Liver (tissue), 8 donors: ENCODE measurements at regions not wholly inside any gene's neighbourhood (a gene's known extent, or its start where the extent isn't known, plus 50 kb on each side); places are given as distances from the start of the nearest gene placed in this dataset.

Experiments
- DNase-seq: peaks from one replicate; pipeline ENCODE4 v3.0.0-alpha.2; 2017; ENCODE audit warnings: low spot score
- H3K27ac ChIP-seq, 2 donors: one replicate each; pipeline ENCODE4 v1.7.0; 2013; ENCODE audit warnings: inconsistent platforms in 2 of 2, low read length in 2 of 2, control low read depth in 1 of 2, low read depth in 1 of 2, mild to moderate bottlenecking in 1 of 2
- H3K27me3 ChIP-seq, 4 donors: one replicate each; pipeline versions ENCODE4 v1.6.1 to v1.7.0; 2013; ENCODE audit warnings: low read length in 3 of 4, inconsistent platforms in 1 of 4, mild to moderate bottlenecking in 1 of 4, moderate library complexity in 1 of 4; ENCODE audit not compliant: control insufficient read depth in 4 of 4, insufficient read depth in 4 of 4
- H3K36me3 ChIP-seq, 4 donors: one replicate each; pipeline versions ENCODE4 v1.6.1 to v1.7.0; 2013; ENCODE audit warnings: low read length in 3 of 4, mild to moderate bottlenecking in 3 of 4, low read depth in 1 of 4, moderate library complexity in 1 of 4; ENCODE audit not compliant: control insufficient read depth in 4 of 4, insufficient read depth in 3 of 4
- H3K4me1 ChIP-seq, 4 donors: one replicate each; pipeline versions ENCODE4 v1.6.1 to v1.7.0; 2013; ENCODE audit warnings: low read length in 3 of 4, mild to moderate bottlenecking in 3 of 4, moderate library complexity in 1 of 4; ENCODE audit not compliant: control insufficient read depth in 4 of 4, insufficient read depth in 4 of 4
- H3K4me3 ChIP-seq, 3 donors: one replicate each; pipeline versions ENCODE4 v1.6.1 to v1.7.0; 2013; ENCODE audit warnings: low read length in 3 of 3, control low read depth in 1 of 3, low read depth in 1 of 3, mild to moderate bottlenecking in 1 of 3
- H3K9ac ChIP-seq, 2 donors: one replicate each; pipeline ENCODE4 v1.7.0; 2013; ENCODE audit warnings: low read length in 2 of 2, mild to moderate bottlenecking in 2 of 2, moderate library complexity in 2 of 2, control low read depth in 1 of 2, low read depth in 1 of 2
- H3K9me3 ChIP-seq, 4 donors: one replicate each; pipeline versions ENCODE4 v1.6.1 to v1.7.0; 2013; ENCODE audit warnings: low read length in 3 of 4; ENCODE audit not compliant: control insufficient read depth in 4 of 4
- ATF3 ChIP-seq: IDR thresholded peaks from 2 replicates; pipeline ENCODE4 v1.6.1; 2016; ENCODE audit warnings: antibody characterized with exemption
- CTCF ChIP-seq: fragments of 150-350 bp; IDR thresholded peaks from 2 replicates; pipeline ENCODE4 v1.5.1; 2017; ENCODE audit warnings: improper control_type of control experiment, low read depth, low read length; ENCODE audit not compliant: missing input control
- EGR1 ChIP-seq, 2 donors: IDR thresholded peaks; 2 replicates each; pipeline ENCODE4 v1.6.1; 2016 to 2018; ENCODE audit warnings: antibody characterized with exemption in 2 of 2, low read depth in 2 of 2
- FOXA1 ChIP-seq: IDR thresholded peaks from 2 replicates; pipeline ENCODE4 v1.6.1; 2016; ENCODE audit warnings: antibody characterized with exemption
- FOXA2 ChIP-seq: IDR thresholded peaks from 2 replicates; pipeline ENCODE4 v1.6.1; 2016; ENCODE audit warnings: antibody characterized with exemption
- GABPA ChIP-seq, 2 donors: IDR thresholded peaks in 1 of 2; conservative IDR thresholded peaks in 1 of 2; 2 replicates each; pipeline ENCODE4 v1.6.1; 2016; ENCODE audit warnings: antibody characterized with exemption in 2 of 2, mild to moderate bottlenecking in 1 of 2, moderate library complexity in 1 of 2
- HNF4A ChIP-seq, 2 donors: conservative IDR thresholded peaks; 2 replicates each; pipeline ENCODE4 v1.6.1; 2016; ENCODE audit warnings: antibody characterized with exemption in 2 of 2, mild to moderate bottlenecking in 2 of 2
- HNF4G ChIP-seq: IDR thresholded peaks from 2 replicates; pipeline ENCODE4 v1.6.1; 2016; ENCODE audit warnings: antibody characterized with exemption
- JUND ChIP-seq, 2 donors: IDR thresholded peaks; 2 replicates each; pipeline ENCODE4 v1.6.1; 2016; ENCODE audit warnings: antibody characterized with exemption in 2 of 2
- MAX ChIP-seq: IDR thresholded peaks from 2 replicates; pipeline ENCODE4 v1.6.1; 2016; ENCODE audit warnings: antibody characterized with exemption
- RAD21 ChIP-seq, 2 donors: IDR thresholded peaks; 2 replicates each; pipeline ENCODE4 v1.6.1; 2016; ENCODE audit warnings: antibody characterized with exemption in 2 of 2, mild to moderate bottlenecking in 2 of 2
- REST ChIP-seq: IDR thresholded peaks from 2 replicates; pipeline ENCODE4 v1.6.1; 2016; ENCODE audit warnings: antibody characterized with exemption, mild to moderate bottlenecking
- RXRA ChIP-seq, 2 donors: IDR thresholded peaks; 2 replicates each; pipeline ENCODE4 v1.6.1; 2017 to 2018; ENCODE audit warnings: antibody characterized with exemption in 2 of 2, mild to moderate bottlenecking in 1 of 2
- SP1 ChIP-seq: IDR thresholded peaks from 2 replicates; pipeline ENCODE4 v1.6.1; 2018; ENCODE audit warnings: antibody characterized with exemption, mild to moderate bottlenecking
- TAF1 ChIP-seq: conservative IDR thresholded peaks from 2 replicates; pipeline ENCODE4 v1.6.1; 2016; ENCODE audit warnings: antibody characterized with exemption, mild to moderate bottlenecking
- YY1 ChIP-seq: IDR thresholded peaks from 2 replicates; pipeline ENCODE4 v1.6.1; 2016; ENCODE audit warnings: antibody characterized with exemption, mild to moderate bottlenecking
- ZBTB33 ChIP-seq: IDR thresholded peaks from 2 replicates; pipeline ENCODE4 v1.6.1; 2016; ENCODE audit warnings: antibody characterized with exemption
- WGBS: extraction: QIAGEN DNeasy Blood & Tissue Kit; methylation state at CpG from one replicate; pipeline ENCODE4 v1.1.7; 2013; 5-methylcytosine and 5-hydroxymethylcytosine counted together
- donor health status: healthy.
- donor health status: healthy.
- donor health status: healthy.
- donor health status: healthy.
- donor health status: healthy.

GRCh38 chrX:8913655-8914409 is 112.6 kb upstream of the FAM9A start:
- 25% methylated on average over 6 of the region's 6 CpGs for WGBS
- peak overlapping the region; percentile 51 to 75 for H3K27ac ChIP-seq
- no peak for DNase-seq
- peak; percentile 81 for TF ChIP-seq ATF3
- peak; percentile 50 to 56 for TF ChIP-seq RXRA (IDR thresholded peaks at IDR 0.05)
- TF ChIP-seq EGR1 (IDR thresholded peaks at IDR 0.05; ENCODE audit: low read depth in 2 of 2): no peak
- TF ChIP-seq FOXA2: no peak
- peak; percentile 82 to 92 for TF ChIP-seq HNF4A (conservative IDR thresholded peaks at IDR 0.05)
- TF ChIP-seq JUND (IDR thresholded peaks at IDR 0.05): peak; percentile 79 to 91
- TF ChIP-seq RAD21 (IDR thresholded peaks at IDR 0.05): no peak
- peak; percentile 18 for TF ChIP-seq MAX
- no peak for TF ChIP-seq GABPA (IDR thresholded peaks at IDR 0.05 in 1 of 2, conservative IDR thresholded peaks at IDR 0.05 in 1 of 2)
- TF ChIP-seq HNF4G: peak; percentile 55
- TF ChIP-seq TAF1: peak; percentile 36
- TF ChIP-seq YY1: no peak
- TF ChIP-seq SP1: peak; percentile 92
- TF ChIP-seq REST: no peak
- H3K27me3 ChIP-seq: no peaks in the 10 kb centered on the region
- H3K36me3 ChIP-seq: no peaks in the 10 kb centered on the region
- peak overlapping the region in 2 of 3 donors; percentile 17 to 31 for H3K4me3 ChIP-seq
- peaks cover 3 to 27% (median 21%) of the 10 kb centered on the region in 4 donors for H3K4me1 ChIP-seq
- no peaks in the 10 kb centered on the region for H3K9me3 ChIP-seq
- no peak overlapping the region for H3K9ac ChIP-seq

GRCh38 chrX:8907688-8908087 is 106.5 kb upstream of the FAM9A start:
- H3K4me3 ChIP-seq: no peak overlapping the region
- H3K27ac ChIP-seq: no peak overlapping the region
- no peak for DNase-seq
- peaks cover 0 to under 1% (median under 1%) of the 10 kb centered on the region in 4 donors for H3K4me1 ChIP-seq
- no peaks in the 10 kb centered on the region for H3K27me3 ChIP-seq
- no peaks in the 10 kb centered on the region for H3K9me3 ChIP-seq
- H3K9ac ChIP-seq: no peak overlapping the region
- WGBS: 84% methylated on average over 2 of the region's 2 CpGs
- no peak for TF ChIP-seq GABPA (IDR thresholded peaks at IDR 0.05 in 1 of 2, conservative IDR thresholded peaks at IDR 0.05 in 1 of 2)
- TF ChIP-seq HNF4G: no peak
- TF ChIP-seq ZBTB33: no peak
- TF ChIP-seq SP1: no peak
- TF ChIP-seq ATF3: no peak
- TF ChIP-seq CTCF: no peak
- TF ChIP-seq MAX: no peak
- no peak for TF ChIP-seq FOXA2
- TF ChIP-seq FOXA1: no peak
- H3K36me3 ChIP-seq: no peaks in the 10 kb centered on the region
